ENCODE measurements at regions not wholly inside any gene's neighbourhood (a gene's known extent, or its start where the extent isn't known, plus 50 kb on each side); places are given as distances from the start of the nearest gene placed in this dataset.

DNA sequence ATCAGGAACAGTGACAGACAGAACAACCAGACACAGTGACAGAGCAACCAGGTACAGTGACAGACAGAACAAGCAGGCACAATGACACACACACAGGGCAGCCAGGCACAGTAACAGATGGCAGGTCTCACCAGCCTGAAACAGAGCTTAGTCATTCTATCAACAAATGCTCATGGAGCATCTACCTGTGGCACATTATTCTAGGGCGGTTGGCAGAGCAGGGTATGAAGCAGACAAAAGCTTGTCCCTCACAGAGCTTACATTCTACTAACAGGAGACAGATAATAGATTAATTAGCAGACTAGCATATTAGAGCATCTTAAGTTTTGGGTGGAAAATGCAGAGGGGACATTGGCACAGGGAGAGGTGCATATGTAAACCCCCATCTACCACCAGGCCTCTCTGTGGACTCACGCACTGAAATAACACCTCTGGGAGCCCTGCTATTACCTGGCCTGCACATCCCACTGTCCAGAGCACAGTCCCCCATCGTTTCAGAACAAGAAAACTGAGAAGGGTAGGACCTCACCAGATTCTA, 64.1 kb upstream of the RAB6C start:
- TF ChIP-seq, protein P1, sequence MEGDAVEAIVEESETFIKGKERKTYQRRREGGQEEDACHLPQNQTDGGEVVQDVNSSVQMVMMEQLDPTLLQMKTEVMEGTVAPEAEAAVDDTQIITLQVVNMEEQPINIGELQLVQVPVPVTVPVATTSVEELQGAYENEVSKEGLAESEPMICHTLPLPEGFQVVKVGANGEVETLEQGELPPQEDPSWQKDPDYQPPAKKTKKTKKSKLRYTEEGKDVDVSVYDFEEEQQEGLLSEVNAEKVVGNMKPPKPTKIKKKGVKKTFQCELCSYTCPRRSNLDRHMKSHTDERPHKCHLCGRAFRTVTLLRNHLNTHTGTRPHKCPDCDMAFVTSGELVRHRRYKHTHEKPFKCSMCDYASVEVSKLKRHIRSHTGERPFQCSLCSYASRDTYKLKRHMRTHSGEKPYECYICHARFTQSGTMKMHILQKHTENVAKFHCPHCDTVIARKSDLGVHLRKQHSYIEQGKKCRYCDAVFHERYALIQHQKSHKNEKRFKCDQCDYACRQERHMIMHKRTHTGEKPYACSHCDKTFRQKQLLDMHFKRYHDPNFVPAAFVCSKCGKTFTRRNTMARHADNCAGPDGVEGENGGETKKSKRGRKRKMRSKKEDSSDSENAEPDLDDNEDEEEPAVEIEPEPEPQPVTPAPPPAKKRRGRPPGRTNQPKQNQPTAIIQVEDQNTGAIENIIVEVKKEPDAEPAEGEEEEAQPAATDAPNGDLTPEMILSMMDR (IDR thresholded peaks at IDR 0.05; ENCODE audit: poor library complexity), result no peak
- TF ChIP-seq EZH2 (IDR thresholded peaks at IDR 0.05; ENCODE audit: borderline replicate concordance), result no peak
